OCI-LY7 (cell line): ENCODE measurements at regions not wholly inside any gene's neighbourhood (a gene's known extent, or its start where the extent isn't known, plus 50 kb on each side); places are given as distances from the start of the nearest gene placed in this dataset.

Experiments
- BruUV-seq: library from RNA; stranded (reverse); fragments of 400-500 nt; replicated peaks from 2 replicates; lab custom pipeline; 2021; lab: Mats Ljungman, UMichigan
- CTCF ChIA-PET: fragments of 300-600 bp; sonication (Branson Sonifier 250); formaldehyde crosslinking; loops from one replicate; lab custom pipeline; 2022; ENCODE audit warnings: antibody characterized with exemption; ENCODE audit not compliant: unreplicated experiment; lab: Charles Lee
- POLR2A ChIA-PET: fragments of 300-600 bp; sonication (Branson Sonifier 250); formaldehyde crosslinking; loops from one replicate; lab custom pipeline; 2022; ENCODE audit warnings: antibody characterized with exemption; lab: Charles Lee
- DNase-seq: peaks from one replicate; pipeline ENCODE4 v3.0.0-alpha.2; 2015; ENCODE audit warnings: low spot score
- H2AFZ ChIP-seq: fragments of 200-600 bp; sonication (generic), shearing (Covaris generic); 2 replicates; pipeline ENCODE4 v1.6.1; 2014; ENCODE audit warnings: mild to moderate bottlenecking, antibody characterized with exemption, low read length, moderate library complexity
- H3K27ac ChIP-seq: fragments of 200-600 bp; sonication (generic); 2 replicates; pipeline ENCODE4 v1.5.1; 2014; ENCODE audit warnings: mixed run types, low read depth, mild to moderate bottlenecking, moderate library complexity, low read length, inconsistent platforms; ENCODE audit not compliant: poor library complexity, severe bottlenecking
- H3K36me3 ChIP-seq: fragments of 200-600 bp; sonication (generic); 2 replicates; pipeline ENCODE4 v1.6.1; 2014; ENCODE audit warnings: mild to moderate bottlenecking, antibody characterized with exemption, low read length, moderate library complexity, mixed read lengths; ENCODE audit not compliant: insufficient read depth
- H3K4me1 ChIP-seq: fragments of 200-600 bp; sonication (generic); 2 replicates; pipeline ENCODE4 v1.5.1; 2014; ENCODE audit warnings: mild to moderate bottlenecking, low read length; ENCODE audit not compliant: insufficient read depth, poor library complexity, severe bottlenecking
- H3K4me2 ChIP-seq: fragments of 200-600 bp; sonication (generic); 2 replicates; pipeline ENCODE4 v1.6.1; 2014; ENCODE audit warnings: mild to moderate bottlenecking, low read length
- H3K4me3 ChIP-seq: fragments of 200-600 bp; sonication (generic); 2 replicates; pipeline ENCODE4 v1.5.1; 2014; ENCODE audit warnings: mild to moderate bottlenecking, low read depth, low read length; ENCODE audit not compliant: poor library complexity, severe bottlenecking
- H3K79me2 ChIP-seq: fragments of 200-600 bp; sonication (generic); 2 replicates; pipeline ENCODE4 v1.6.1; 2016; ENCODE audit warnings: low read depth, mild to moderate bottlenecking, low read length, moderate library complexity, mixed read lengths; ENCODE audit not compliant: insufficient read depth
- H3K9me2 ChIP-seq: fragments of 200-600 bp; sonication (generic); 2 replicates; pipeline ENCODE4 v1.6.1; 2016; ENCODE audit warnings: mild to moderate bottlenecking, low read length, mixed read lengths; ENCODE audit not compliant: insufficient read depth
- H3K9me3 ChIP-seq: fragments of 200-600 bp; sonication (generic); 2 replicates; pipeline ENCODE4 v1.6.1; 2014; ENCODE audit warnings: mild to moderate bottlenecking, mixed run types, low read length, mixed read lengths
- H4K20me1 ChIP-seq: fragments of 200-600 bp; sonication (generic); 2 replicates; pipeline ENCODE4 v1.6.1; 2014; ENCODE audit warnings: mild to moderate bottlenecking, antibody characterized with exemption, low read length, moderate library complexity, mixed read lengths; ENCODE audit not compliant: insufficient read depth
- CTCF ChIP-seq: fragments of 200-600 bp; sonication (generic); conservative IDR thresholded peaks from 2 replicates; pipeline ENCODE4 v1.5.1; 2014; ENCODE audit warnings: mild to moderate bottlenecking, antibody characterized with exemption, low read length, moderate library complexity, mixed read lengths
- EZH2phosphoT487 ChIP-seq: fragments of 200-600 bp; sonication (generic); IDR thresholded peaks from 2 replicates; pipeline ENCODE4 v1.6.1; 2018; ENCODE audit warnings: low read depth, borderline replicate concordance, mild to moderate bottlenecking, mixed run types, antibody characterized with exemption, low read length, moderate library complexity, mixed read lengths
- intact Hi-C: fragments of 100-400 bp; cut with micrococcal nuclease; formaldehyde crosslinking; loops from one replicate; pipeline ENCODE4 v1.10.0; 2022; ENCODE audit not compliant: unreplicated experiment

- Histone ChIP-seq H3K4me1 (no peaks in the 10 kb centered on the region), H3K4me2 (no peak overlapping the region), H3K27ac (no peak overlapping the region), H4K20me1 (no peaks in the 10 kb centered on the region), H3K36me3 (no peaks in the 10 kb centered on the region), H2AFZ (no peak overlapping the region), H3K79me2 (no peaks in the 10 kb centered on the region), H3K9me2 (no peaks in the 10 kb centered on the region), H3K9me3 (no peaks in the 10 kb centered on the region), H3K4me3 (no peak overlapping the region)
- POLR2A ChIA-PET = no interaction called here
- BruUV-seq = no TSS peak
- DNase-seq = no peak
- CTCF ChIA-PET = no interaction called here
- intact Hi-C loops = no loop called here
- TF ChIP-seq EZH2phosphoT487 = no peak
- TF ChIP-seq CTCF = no peak
Observed at GRCh38 chr20:41894255-41894963, 276.2 kb upstream of the CHD6 start.

GRCh38 chr20:41892031-41892430 is 273.9 kb upstream of the CHD6 start:
- DNase-seq = no peak
- Histone ChIP-seq H2AFZ (no peak overlapping the region), H3K4me2 (no peak overlapping the region), H3K9me3 (no peaks in the 10 kb centered on the region), H3K36me3 (no peaks in the 10 kb centered on the region), H3K79me2 (no peaks in the 10 kb centered on the region), H3K4me1 (no peaks in the 10 kb centered on the region), H3K27ac (no peak overlapping the region), H3K4me3 (no peak overlapping the region), H4K20me1 (no peaks in the 10 kb centered on the region), H3K9me2 (no peaks in the 10 kb centered on the region)
- POLR2A ChIA-PET = interaction anchor here (0.6 kb wide), 1 partner anchor 151 kb away, joined by 4 read pairs; no protein-coding TSS in a partner anchor
- TF ChIP-seq CTCF (no peak), EZH2phosphoT487 (no peak)
- intact Hi-C loops = no loop called here
- CTCF ChIA-PET = no interaction called here
- BruUV-seq = no TSS peak

- TF ChIP-seq CTCF (no peak), EZH2phosphoT487 (no peak)
- Histone ChIP-seq H3K36me3 (no peaks in the 10 kb centered on the region), H3K4me1 (no peaks in the 10 kb centered on the region), H3K4me3 (no peak overlapping the region), H3K79me2 (no peaks in the 10 kb centered on the region), H4K20me1 (no peaks in the 10 kb centered on the region), H3K9me2 (no peaks in the 10 kb centered on the region), H3K4me2 (no peak overlapping the region), H3K9me3 (no peaks in the 10 kb centered on the region), H3K27ac (no peak overlapping the region), H2AFZ (no peak overlapping the region)
- BruUV-seq = no TSS peak
- intact Hi-C loops = no loop called here
- POLR2A ChIA-PET = no interaction called here
- CTCF ChIA-PET = interaction anchor here (1.0 kb wide), 1 partner anchor 12 kb away, joined by 3 read pairs; no protein-coding TSS in a partner anchor
- no peak for DNase-seq
Observed at GRCh38 chr20:41889844-41890224, 271.7 kb upstream of the CHD6 start.
